GM12874 (cell line): ENCODE measurements at regions not wholly inside any gene's neighbourhood (a gene's known extent, or its start where the extent isn't known, plus 50 kb on each side); places are given as distances from the start of the nearest gene placed in this dataset.

Source experiments
- TF ChIP-seq, protein P1 (sequence below): IDR thresholded peaks from 2 replicates; pipeline ENCODE4 v1.5.1; 2011; ENCODE audit warnings: low read depth, mild to moderate bottlenecking, control low read depth, low read length, moderate library complexity; ENCODE audit not compliant: insufficient read depth

DNA sequence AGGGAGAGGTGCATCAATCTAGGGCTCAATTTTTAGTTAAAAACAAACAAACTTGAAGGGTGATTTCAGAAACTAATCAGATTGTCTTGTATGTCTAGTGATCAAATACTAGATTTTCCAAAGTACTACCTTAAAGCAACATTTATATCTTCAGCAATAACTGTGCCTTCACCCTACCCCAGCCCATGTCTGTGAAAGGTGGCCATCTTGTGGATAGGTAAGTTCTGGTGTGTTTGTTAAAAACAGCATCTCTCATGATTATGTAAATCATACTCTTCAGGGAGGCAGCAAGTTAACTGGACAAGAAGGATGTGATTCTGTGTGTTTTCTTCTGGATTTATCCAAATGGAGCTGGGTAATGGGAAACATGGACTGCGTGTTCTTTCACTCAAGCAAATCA is 81.4 kb upstream of the ACSL1 start:
- TF ChIP-seq, protein P1, sequence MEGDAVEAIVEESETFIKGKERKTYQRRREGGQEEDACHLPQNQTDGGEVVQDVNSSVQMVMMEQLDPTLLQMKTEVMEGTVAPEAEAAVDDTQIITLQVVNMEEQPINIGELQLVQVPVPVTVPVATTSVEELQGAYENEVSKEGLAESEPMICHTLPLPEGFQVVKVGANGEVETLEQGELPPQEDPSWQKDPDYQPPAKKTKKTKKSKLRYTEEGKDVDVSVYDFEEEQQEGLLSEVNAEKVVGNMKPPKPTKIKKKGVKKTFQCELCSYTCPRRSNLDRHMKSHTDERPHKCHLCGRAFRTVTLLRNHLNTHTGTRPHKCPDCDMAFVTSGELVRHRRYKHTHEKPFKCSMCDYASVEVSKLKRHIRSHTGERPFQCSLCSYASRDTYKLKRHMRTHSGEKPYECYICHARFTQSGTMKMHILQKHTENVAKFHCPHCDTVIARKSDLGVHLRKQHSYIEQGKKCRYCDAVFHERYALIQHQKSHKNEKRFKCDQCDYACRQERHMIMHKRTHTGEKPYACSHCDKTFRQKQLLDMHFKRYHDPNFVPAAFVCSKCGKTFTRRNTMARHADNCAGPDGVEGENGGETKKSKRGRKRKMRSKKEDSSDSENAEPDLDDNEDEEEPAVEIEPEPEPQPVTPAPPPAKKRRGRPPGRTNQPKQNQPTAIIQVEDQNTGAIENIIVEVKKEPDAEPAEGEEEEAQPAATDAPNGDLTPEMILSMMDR = 0 out of 2 replicates have a peak, but pooled peaks have one; percentile 3

DNA sequence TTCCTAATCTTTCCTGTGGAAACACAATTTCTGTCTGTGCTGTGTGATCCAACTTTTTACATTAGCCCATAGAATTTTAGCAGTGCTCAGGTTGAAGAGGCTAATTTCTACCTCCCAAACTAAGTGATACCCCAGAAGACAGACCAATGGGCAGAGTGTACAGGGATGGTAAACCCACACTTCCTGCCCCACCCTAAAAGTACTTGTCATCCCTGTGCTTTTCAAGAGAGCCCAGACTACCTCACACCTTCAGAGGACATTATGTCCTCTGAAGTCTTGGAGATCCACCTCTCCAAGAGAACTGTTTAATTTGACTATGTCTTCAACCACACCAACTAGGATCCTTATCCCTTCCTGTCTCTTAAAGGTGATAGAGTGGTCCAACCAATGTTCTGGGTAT is 82.0 kb upstream of the ACSL1 start:
- TF ChIP-seq, protein P1 = no peak

DNA sequence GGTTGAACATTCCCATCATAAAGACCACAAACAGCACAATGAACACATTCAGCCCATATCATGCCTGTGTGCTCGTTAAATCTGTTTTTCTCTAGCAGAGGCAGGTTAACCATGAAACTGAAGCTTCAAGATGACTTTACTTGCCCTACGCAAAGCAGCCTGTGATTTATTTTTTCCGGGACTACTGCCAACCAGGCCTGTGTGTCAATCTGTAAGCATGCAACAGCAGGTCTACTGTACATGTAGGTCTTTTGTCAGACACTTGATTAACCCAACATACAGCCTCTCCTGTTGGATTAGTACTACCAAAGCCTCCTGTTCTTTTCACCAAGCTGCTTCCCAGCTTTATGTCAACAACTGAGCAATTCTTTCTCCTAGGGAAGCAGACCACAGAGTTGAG is 85.5 kb upstream of the ACSL1 start:
- TF ChIP-seq, protein P1 = no peak

DNA sequence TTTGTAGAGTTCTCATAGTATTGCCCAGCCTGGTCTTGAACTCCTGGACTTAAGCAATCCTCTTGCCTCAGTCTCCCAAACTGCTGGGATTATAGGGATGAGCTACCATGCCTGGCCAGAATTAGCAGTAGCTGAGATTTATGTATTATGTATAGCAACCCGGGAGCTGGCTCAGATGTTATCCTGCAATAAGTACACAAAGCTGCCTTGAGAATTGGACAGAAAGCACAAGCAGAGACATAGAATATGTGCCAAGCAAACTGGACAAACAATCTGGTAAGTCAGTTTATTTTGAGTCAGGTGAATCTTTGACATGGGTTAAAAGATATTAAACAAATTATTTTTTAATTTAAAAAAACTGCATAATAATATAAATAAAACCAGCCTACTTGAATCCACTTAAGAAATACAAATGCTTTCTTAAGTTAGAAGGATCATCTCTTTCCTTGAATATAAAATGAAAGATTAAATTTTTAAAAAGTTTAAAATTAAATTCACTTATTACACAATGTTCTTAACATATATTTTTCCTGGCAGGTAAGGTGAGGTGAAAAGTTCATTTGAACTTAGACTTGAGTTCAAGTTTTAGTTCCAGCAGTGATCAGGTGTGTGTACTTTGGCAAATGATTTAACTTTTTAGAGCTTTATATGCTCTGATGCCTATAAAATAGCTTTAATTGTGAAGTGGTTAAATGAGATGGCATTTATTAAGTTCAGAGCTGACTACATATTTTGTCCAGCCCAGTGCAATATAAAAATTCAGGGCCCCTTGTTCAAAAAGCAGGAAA is 87.8 kb upstream of the ACSL1 start:
- TF ChIP-seq, protein P1 = no peak

DNA sequence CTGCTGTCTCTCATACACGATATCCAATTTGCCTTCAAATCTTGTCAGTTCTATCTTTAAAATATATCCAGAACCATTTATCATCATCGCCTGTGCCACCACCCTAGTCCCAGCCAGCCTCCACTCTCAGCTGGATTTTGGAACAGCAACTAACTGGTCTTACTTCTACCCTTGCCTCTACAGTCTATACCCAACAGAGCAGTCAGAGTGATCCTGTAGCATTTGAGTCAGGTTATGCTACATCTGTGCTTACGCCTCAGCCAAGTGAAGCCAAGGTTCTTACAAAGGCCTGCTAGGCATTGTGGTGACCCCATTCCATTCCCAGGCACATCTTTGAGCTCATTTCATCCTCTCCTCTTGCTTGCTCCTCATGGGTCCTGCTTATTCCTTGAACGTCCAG is 95.7 kb upstream of the ACSL1 start:
- TF ChIP-seq, protein P1 = no peak

DNA sequence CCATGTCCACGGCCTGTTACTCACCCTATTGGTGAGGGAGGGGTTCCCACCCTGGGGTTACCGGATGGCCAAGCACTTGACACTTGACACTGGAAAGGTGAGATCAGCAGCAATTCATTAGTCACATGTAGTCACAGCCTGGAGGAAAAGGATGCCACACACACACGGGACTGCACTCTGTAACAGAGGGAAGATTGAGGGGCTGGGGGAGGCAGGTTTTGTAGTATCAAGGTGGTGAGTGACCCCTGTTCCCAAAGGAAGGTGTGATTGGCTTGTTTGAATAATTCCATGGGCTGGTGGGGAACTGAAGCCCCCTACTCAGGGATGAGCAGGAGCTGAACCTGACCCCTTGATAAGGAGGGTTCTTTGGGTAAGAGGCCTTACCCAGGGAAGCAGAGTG is 96.0 kb upstream of the HELT start:
- TF ChIP-seq, protein P1 = no peak

DNA sequence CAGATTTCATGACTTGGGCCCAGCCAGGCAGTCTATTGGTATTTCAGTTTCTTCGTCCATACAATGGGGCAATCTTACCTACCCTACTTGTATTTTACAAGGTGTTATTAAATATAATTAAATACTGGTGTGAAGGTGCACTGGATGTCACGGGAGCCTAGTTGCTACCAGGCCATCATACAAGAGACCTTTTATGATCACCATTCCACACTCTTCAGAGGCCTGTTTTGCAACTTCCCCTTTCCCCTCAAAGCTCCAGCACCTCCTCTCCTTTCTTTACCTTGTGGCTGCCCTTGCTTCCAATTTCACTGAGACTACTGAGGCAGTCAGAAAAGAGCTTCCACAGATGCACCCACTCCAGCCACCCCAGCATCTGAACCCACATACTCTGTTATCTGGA is 93.8 kb upstream of the HELT start:
- TF ChIP-seq, protein P1 = no peak

DNA sequence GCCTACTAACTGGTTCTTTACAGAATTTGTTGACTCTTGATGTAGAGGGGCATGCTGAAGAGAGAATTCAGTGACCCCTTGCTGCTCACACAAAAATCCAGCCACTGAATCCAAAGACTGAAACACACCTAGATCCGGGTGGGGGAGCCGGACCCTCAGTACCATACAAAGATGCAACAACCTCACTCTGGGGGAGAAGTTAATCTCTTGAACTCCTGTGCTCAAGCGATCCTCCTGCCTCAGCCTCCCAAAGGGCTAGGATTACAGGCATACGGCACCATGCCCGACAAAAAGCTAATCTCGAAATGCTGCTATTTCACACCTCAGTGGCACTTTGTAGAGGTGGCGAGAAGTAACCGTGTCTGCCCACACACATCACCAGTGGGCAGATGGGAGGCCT is 88.8 kb upstream of the HELT start:
- TF ChIP-seq, protein P1 = no peak
